ENCODE measurements at regions not wholly inside any gene's neighbourhood (a gene's known extent, or its start where the extent isn't known, plus 50 kb on each side); places are given as distances from the start of the nearest gene placed in this dataset.

- no peak for TF ChIP-seq CTCF (IDR thresholded peaks at IDR 0.05 in 2 of 3, conservative IDR thresholded peaks at IDR 0.05 in 1 of 3; ENCODE audit: borderline replicate concordance in 1 of 3, insufficient read depth in 1 of 3, low read depth in 2 of 3, low read length in 2 of 3)
- no peak for TF ChIP-seq EGR1 (IDR thresholded peaks at IDR 0.05; ENCODE audit: low read depth)
- no peak for TF ChIP-seq MAX (IDR thresholded peaks at IDR 0.05)
- no peak for TF ChIP-seq EZH2phosphoT487 (IDR thresholded peaks at IDR 0.05; ENCODE audit: borderline replicate concordance)
Observed at GRCh38 chr5:57097526-57097925, 76.3 kb upstream of the GPBP1 start.

Measured in HCT116 (cell line).